WI38 (cell line): ENCODE measurements at regions not wholly inside any gene's neighbourhood (a gene's known extent, or its start where the extent isn't known, plus 50 kb on each side); places are given as distances from the start of the nearest gene placed in this dataset.
"Not testable (repeated sequence)": the region's sequence is repeated elsewhere in the genome, so short reads cannot be mapped to it uniquely, and the experiment has no call there.

Source experiments
- H3K4me3 ChIP-seq: 2 replicates; pipeline ENCODE4 v1.5.1; 2011; ENCODE audit warnings: low read depth, mild to moderate bottlenecking, control low read depth, low read length
- TF ChIP-seq, protein P1 (sequence below): IDR thresholded peaks from 2 replicates; pipeline ENCODE4 v1.5.1; 2012; ENCODE audit warnings: low read depth, mild to moderate bottlenecking, control low read depth, low read length

DNA sequence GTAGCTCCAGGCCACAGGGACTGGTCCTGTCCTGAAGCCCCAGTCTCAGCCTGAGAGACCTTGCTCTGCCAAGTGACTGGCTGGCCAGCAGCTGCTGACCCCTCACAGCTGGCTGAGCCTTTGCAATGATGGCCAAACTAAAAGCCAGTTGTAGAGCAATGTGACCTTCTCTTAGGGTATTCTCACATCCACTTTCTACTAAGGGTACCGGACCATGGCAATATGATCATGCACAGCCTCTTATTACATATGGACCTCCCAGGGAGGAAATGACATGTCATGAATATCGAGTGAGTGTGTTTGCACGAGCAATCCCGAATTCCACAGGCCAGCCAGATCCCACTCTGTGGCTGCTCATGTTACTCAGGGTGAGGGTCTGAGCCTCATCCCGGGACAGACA is 213.9 kb downstream of the VAPA start:
- no peak overlapping the region for H3K4me3 ChIP-seq
- TF ChIP-seq, protein P1, sequence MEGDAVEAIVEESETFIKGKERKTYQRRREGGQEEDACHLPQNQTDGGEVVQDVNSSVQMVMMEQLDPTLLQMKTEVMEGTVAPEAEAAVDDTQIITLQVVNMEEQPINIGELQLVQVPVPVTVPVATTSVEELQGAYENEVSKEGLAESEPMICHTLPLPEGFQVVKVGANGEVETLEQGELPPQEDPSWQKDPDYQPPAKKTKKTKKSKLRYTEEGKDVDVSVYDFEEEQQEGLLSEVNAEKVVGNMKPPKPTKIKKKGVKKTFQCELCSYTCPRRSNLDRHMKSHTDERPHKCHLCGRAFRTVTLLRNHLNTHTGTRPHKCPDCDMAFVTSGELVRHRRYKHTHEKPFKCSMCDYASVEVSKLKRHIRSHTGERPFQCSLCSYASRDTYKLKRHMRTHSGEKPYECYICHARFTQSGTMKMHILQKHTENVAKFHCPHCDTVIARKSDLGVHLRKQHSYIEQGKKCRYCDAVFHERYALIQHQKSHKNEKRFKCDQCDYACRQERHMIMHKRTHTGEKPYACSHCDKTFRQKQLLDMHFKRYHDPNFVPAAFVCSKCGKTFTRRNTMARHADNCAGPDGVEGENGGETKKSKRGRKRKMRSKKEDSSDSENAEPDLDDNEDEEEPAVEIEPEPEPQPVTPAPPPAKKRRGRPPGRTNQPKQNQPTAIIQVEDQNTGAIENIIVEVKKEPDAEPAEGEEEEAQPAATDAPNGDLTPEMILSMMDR: no peak

DNA sequence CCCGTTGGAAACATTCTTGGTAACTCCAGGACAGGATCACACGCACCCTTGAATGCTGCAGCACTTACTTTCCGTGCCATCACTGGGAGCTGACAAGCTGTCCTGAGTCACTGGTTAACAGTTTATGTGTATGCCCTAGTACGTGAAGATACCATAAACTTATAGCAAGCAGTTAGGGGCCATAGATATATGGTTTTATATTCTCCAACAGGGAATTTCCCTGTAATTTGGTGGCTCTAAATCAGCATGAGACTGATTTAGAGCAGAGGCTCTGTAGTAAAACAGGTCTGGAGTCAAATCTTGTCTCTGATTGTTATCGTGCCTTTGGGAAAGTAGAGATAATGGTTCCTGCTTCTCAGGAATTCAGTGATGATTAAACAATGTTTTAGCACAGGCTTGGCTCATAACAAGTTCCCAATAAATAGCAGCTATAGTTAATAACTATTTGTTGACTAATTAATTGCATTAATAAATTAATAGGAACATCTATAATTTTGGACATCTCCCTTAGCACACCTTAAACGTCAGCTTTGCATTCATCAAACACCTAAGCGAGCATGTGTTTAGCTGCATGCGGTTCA is 215.2 kb downstream of the VAPA start:
- TF ChIP-seq, protein P1: no peak
- no peak overlapping the region for H3K4me3 ChIP-seq

DNA sequence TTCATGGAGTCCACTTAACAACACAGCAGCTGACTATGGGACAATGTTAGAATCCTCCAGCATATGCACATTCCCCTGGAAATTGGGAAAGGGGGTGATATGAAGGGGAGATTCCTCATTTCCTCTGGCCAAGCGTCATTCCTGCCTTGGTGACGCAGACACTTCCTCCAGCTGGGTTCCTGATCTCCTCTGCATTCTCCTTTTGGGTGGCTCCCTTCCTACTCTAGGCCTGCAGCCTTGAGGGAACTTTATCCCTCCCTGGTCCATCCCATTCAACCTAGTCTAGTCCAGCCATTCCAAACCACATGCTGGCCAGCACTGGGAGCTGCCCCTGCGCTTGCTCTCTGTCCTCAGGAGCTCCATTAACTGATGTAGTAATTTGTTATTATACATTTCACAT is 216.8 kb downstream of the VAPA start:
- TF ChIP-seq, protein P1: no peak
- H3K4me3 ChIP-seq: no peak overlapping the region

DNA sequence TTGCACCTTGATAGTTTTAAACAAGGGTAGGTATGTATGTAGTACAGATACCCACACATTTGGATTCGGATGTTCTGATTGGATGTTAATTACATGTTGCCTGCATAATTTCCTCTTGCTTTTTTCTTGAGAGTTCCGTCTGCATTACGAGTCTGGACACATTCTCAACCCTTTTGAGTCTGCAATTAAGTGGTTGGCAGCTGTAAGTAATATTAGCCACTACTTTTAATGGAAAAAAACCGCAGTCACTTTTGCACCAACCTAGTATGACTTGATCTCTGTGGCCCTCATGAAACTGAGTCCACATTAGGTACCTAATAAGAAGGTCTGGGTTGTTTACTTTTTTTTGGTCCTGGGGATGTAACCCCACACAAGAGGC is 217.3 kb downstream of the VAPA start:
- TF ChIP-seq, protein P1: no peak
- H3K4me3 ChIP-seq: no peak overlapping the region

DNA sequence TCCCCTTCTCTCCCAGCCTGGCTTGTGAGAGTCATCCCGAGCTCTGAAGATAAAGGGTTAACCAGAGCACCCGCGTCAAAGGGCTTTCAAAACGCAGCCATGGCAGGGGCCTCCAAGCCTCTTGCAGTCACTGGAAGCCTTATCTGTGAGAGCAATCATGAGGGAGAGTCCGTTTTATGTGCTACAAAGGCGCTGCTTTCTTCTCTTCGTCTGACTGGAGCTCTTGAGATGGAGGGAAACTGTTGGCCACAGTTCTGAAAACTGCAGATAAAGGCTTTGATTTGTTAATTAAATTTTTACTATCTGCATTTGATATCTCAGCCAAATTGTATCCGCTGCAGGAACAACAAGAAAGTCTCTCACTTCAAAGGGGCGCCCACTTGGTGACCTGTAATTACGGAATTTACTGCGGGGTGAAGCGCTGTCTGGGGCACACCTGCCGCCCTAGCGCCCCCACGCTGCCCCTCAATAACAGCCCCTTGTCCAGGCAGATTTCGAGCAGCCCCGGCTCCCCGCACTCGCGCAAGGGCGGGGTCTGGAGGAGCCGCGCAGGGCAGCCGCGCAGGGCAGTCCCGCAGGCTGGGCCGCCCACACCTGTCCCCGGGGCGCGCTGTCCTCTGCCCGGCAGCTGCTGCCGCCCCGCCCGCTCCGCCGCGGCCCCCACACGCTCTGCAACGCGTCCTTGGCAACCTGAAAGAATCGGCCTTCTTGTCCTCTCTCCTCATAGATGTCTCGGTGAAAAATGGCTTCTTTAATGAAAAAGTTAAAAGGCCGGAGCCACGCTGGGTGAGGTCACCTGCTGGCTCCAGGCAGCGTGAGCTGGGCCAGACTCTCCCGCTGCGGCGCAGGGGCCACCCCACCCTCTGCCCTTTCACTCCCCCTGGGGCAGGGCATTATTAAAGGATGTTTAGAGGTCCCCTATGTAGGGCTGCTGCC is 217.9 kb downstream of the VAPA start:
- TF ChIP-seq, protein P1: no peak
- H3K4me3 ChIP-seq: no peak overlapping the region

DNA sequence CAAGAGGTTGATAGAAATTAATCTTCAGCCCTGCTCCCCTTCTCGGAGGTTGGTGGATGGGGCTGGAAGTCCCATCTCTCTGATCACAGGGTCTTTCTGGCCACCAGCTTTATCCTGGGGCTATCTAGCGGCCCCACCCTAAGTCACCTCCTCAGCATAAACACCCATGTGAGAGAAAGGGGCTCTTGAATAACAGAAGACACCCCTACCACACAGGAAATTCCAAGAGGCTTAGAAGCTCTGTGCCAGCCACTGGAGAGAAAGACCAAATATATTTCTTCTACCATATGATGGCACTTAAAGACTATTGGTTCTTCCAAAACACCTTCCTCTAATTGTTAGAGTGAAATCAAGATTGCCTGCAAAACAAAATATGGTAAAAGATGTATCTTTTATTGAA is 219.7 kb downstream of the VAPA start:
- TF ChIP-seq, protein P1: no peak
- H3K4me3 ChIP-seq: no peak overlapping the region

DNA sequence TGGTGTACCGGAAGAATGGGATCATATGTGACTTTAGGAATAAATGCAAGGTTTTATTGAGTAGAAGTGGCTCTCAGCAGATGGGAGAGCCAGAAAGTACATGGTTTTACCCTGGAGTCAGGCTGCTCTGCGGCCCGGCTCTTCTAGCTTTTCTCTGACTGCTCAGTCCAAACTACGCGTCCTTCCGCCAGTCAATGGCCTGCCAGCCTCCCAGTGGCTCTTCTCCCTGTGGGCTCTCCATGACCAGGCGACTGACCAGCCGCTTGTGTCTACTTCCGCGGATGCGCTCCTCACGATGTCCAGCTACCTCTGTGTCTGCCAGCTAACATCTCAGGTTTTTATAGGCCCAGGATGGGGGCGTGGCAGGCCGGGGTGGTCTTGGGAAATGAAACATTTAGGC is 220.4 kb downstream of the VAPA start:
- H3K4me3 ChIP-seq: no peak overlapping the region
- TF ChIP-seq, protein P1: no peak

DNA sequence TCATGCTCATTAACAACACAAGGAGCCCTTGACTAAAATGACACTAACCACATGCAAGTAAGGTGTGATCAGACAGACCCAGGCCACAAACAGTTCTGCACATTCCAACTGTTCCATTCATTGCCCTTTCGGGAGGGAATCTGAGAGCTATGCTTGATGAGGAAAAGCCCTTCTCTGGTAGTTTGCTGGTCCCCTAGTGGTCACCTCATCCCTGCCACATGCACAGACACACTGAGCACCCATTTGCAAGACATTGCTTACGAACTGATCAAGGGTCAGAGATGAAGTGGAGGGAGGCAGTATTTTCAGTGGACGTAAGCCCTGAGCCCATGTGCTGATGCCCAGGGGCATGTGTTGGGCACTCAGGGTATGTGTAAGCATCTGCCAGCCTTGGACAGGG is 220.9 kb downstream of the VAPA start:
- H3K4me3 ChIP-seq: not testable (repeated sequence)
